Glomerular endothelial cell (primary cell): ENCODE measurements at regions not wholly inside any gene's neighbourhood (a gene's known extent, or its start where the extent isn't known, plus 50 kb on each side); places are given as distances from the start of the nearest gene placed in this dataset.
"Not testable (repeated sequence)": the region's sequence is repeated elsewhere in the genome, so short reads cannot be mapped to it uniquely, and the experiment has no call there.

Experiments used
- DNase-seq: peaks from one replicate; pipeline ENCODE4 v3.0.0-alpha.2; 2011; ENCODE audit warnings: low read depth, low spot score; ENCODE audit errors: extremely low read depth

- DNase-seq = no peak
Observed at GRCh38 chr9:40909821-40910220, 218.7 kb downstream of the FOXD4L6 start.

GRCh38 chr9:40909111-40909510 is 219.4 kb downstream of the FOXD4L6 start:
- not testable (repeated sequence) for DNase-seq

- no peak for DNase-seq
Observed at GRCh38 chr9:40907657-40908624, 220.5 kb downstream of the FOXD4L6 start.

GRCh38 chr9:40906879-40907278 is 221.6 kb downstream of the FOXD4L6 start:
- not testable (repeated sequence) for DNase-seq

- DNase-seq = not testable (repeated sequence)
Observed at GRCh38 chr9:40892315-40892714, 236.2 kb downstream of the FOXD4L6 start.

GRCh38 chr9:40885858-40886257 is 242.6 kb downstream of the FOXD4L6 start:
- not testable (repeated sequence) for DNase-seq

- DNase-seq = not testable (repeated sequence)
Observed at GRCh38 chr9:40884902-40885490, 243.5 kb downstream of the FOXD4L6 start.

- DNase-seq = no peak
Observed at GRCh38 chr9:40884072-40884901, 244.2 kb downstream of the FOXD4L6 start.

- DNase-seq = not testable (repeated sequence)
Observed at GRCh38 chr9:40883423-40884071, 244.9 kb downstream of the FOXD4L6 start.

- DNase-seq = not testable (repeated sequence)
Observed at GRCh38 chr9:40873753-40874295, 254.7 kb downstream of the FOXD4L6 start.

GRCh38 chr9:40868437-40868836 is 260.0 kb downstream of the FOXD4L6 start:
- DNase-seq = not testable (repeated sequence)
